Duodenal mucosa (tissue), 2 donors: ENCODE measurements at regions not wholly inside any gene's neighbourhood (a gene's known extent, or its start where the extent isn't known, plus 50 kb on each side); places are given as distances from the start of the nearest gene placed in this dataset.

Experiments used
- H3K27ac ChIP-seq: one replicate; pipeline ENCODE4 v1.7.0; 2013; ENCODE audit warnings: low read depth, low read length
- H3K27me3 ChIP-seq, 2 donors: one replicate each; pipeline ENCODE4 v1.7.0; 2013; ENCODE audit warnings: low read length in 2 of 2, control low read depth in 1 of 2; ENCODE audit not compliant: insufficient read depth in 2 of 2, control insufficient read depth in 1 of 2
- H3K36me3 ChIP-seq, 2 donors: one replicate each; pipeline ENCODE4 v1.7.0; 2013; ENCODE audit warnings: low read length in 2 of 2, control low read depth in 1 of 2; ENCODE audit not compliant: insufficient read depth in 2 of 2, control insufficient read depth in 1 of 2
- H3K4me1 ChIP-seq, 2 donors: one replicate each; pipeline ENCODE4 v1.7.0; 2013; ENCODE audit warnings: low read length in 2 of 2, control low read depth in 1 of 2; ENCODE audit not compliant: insufficient read depth in 2 of 2, control insufficient read depth in 1 of 2
- H3K4me3 ChIP-seq, 2 donors: one replicate each; pipeline ENCODE4 v1.7.0; 2013; ENCODE audit warnings: low read length in 2 of 2, low read depth in 1 of 2
- H3K9ac ChIP-seq, 2 donors: one replicate each; pipeline ENCODE4 v1.7.0; 2013; ENCODE audit warnings: low read length in 2 of 2, low read depth in 1 of 2
- H3K9me3 ChIP-seq, 2 donors: one replicate each; pipeline ENCODE4 v1.7.0; 2013; ENCODE audit warnings: low read length in 2 of 2, control low read depth in 1 of 2; ENCODE audit not compliant: control insufficient read depth in 1 of 2

DNA sequence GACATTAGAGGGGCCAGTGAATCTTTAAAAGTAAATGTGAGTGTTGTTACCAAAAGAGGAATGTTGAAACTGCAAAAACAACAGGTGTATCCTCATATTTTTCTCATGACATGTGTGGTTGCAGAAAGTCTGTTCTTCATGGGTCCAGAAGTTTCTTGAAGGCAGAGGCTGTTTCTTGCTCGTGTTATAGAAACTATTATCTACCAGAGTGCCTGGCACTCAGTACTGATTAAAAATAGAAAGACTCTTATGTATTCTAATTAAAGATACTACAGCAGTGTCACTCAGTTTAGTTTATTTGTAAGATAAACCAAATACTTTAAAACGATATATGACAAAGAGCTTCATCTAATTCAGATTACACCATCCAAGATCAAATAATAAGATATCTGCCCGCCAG is 1864.2 kb upstream of the WWC1 start:
- Histone ChIP-seq H3K4me3 (no peak overlapping the region), H3K27me3 (no peaks in the 10 kb centered on the region), H3K27ac (no peak overlapping the region), H3K36me3 (no peaks in the 10 kb centered on the region), H3K4me1 (no peaks in the 10 kb centered on the region), H3K9me3 (no peaks in the 10 kb centered on the region), H3K9ac (no peak overlapping the region)

DNA sequence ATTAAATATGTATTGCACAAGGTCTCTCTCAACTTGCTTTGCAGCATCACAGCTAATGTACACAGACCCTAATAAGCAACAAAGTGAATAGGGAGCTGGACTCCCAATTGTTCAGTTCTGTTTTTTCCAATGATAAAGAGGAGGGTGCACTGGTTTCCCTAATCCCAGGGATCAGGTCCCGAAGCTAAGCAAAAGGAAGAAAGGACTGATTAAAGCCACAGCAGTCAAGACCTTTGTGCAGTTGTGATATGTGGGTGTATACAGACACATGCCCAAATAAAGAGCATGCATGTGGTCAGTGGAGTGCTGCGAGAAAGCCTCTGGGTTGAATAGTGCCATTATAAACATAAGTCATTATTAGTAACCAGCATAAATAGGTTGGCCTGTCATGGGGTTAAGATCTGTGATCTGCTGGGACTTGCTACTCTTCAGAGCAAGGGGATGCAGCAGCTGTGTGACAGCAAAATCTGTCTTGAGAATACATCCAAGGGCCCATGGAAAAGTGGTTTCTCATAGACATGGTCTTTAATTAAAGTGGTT is 1863.1 kb upstream of the WWC1 start:
- H3K27me3 ChIP-seq: no peaks in the 10 kb centered on the region
- no peak overlapping the region for H3K27ac ChIP-seq
- H3K36me3 ChIP-seq: no peaks in the 10 kb centered on the region
- no peak overlapping the region for H3K4me3 ChIP-seq
- H3K4me1 ChIP-seq: no peaks in the 10 kb centered on the region
- no peak overlapping the region for H3K9ac ChIP-seq
- H3K9me3 ChIP-seq: no peaks in the 10 kb centered on the region

DNA sequence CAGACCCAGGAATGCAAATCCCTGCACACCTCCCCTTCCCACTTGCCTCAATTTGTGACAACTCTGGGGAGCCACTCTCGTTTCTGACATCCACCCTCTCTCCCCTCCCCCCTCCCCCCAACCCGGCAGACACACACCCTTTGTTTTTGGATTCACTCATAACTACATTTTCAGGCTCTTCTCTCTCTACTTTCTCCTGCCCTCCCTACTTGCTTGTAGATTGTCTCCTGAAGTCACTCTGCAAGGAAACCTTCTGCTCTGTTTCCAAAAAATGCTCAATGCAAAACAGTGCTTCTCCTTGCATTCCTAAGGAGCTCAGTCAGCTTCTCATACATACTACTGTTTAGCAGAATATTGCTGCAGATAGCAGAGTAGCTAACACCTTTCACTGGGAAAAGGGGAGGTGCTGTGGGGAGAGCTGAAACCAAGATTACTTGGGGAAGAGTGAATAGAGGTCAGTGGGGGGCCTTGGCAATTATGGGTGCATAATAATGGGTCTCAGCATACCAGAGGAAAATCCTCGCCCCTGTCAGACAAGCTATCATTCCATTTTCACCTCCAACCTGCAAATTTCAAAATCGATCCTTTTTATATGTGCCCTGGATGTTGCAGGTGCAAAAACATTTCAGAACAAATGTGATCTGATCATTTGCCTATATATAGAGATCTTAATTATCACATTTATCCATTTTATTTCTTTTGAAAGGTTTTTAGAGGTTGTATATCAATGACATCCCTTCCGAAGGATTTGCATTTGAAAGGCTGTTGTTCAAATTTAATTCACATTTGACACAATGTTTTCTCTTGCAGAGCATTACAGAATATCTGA is 1860.7 kb upstream of the WWC1 start:
- no peaks in the 10 kb centered on the region for H3K4me1 ChIP-seq

DNA sequence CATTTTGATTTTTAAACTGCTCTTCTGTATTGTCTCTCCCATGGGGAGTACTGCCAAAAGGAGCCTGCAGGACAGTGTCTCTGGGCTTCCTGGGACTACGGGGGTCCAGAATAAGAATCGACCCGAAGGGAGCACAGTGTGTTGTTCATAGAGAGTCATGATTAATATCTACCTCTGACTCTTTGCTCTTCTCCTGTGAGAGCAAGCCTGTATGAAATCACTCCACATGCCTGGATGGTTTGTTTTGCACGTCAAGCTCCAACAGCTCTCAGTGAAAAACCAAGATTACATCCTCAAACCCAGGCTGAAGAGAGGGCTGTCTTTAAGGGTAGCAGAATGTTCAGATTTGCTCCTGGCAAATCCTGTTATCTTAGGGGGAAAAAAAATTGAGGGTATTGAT is 1860.0 kb upstream of the WWC1 start:
- Histone ChIP-seq H3K9me3 (no peaks in the 10 kb centered on the region), H3K9ac (no peak overlapping the region), H3K27me3 (no peaks in the 10 kb centered on the region), H3K4me1 (no peaks in the 10 kb centered on the region), H3K36me3 (no peaks in the 10 kb centered on the region), H3K4me3 (no peak overlapping the region), H3K27ac (no peak overlapping the region)

More for the DNA sequence above, 1860.7 kb upstream of the WWC1 start:
- no peak overlapping the region for H3K4me3 ChIP-seq
- H3K9ac ChIP-seq: no peak overlapping the region
- H3K9me3 ChIP-seq: no peaks in the 10 kb centered on the region
- H3K27me3 ChIP-seq: no peaks in the 10 kb centered on the region
- no peak overlapping the region for H3K27ac ChIP-seq
- H3K36me3 ChIP-seq: no peaks in the 10 kb centered on the region

DNA sequence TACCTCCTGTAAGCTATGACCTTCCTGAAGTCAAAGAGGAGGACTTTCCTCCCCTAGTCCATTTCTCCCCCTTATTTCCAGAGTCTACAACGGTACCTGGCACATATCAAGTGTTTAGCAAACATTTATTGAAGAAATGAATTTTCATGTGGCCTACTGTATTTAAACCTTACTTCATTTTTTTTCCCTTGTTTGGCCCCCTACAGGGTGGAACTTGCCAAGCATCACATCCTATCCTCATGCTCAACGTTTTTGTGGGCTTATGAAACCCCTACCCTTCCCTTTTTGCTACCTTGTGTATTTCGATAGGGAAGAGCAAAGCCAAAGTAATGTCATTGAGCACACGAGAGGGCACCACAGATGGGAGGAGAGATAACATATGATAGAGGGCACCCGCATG is 1857.8 kb upstream of the WWC1 start:
- H3K9me3 ChIP-seq: no peaks in the 10 kb centered on the region
- no peak overlapping the region for H3K27ac ChIP-seq
- no peaks in the 10 kb centered on the region for H3K27me3 ChIP-seq
- H3K4me1 ChIP-seq: no peaks in the 10 kb centered on the region
- H3K4me3 ChIP-seq: no peak overlapping the region
- H3K9ac ChIP-seq: no peak overlapping the region
- H3K36me3 ChIP-seq: no peaks in the 10 kb centered on the region

DNA sequence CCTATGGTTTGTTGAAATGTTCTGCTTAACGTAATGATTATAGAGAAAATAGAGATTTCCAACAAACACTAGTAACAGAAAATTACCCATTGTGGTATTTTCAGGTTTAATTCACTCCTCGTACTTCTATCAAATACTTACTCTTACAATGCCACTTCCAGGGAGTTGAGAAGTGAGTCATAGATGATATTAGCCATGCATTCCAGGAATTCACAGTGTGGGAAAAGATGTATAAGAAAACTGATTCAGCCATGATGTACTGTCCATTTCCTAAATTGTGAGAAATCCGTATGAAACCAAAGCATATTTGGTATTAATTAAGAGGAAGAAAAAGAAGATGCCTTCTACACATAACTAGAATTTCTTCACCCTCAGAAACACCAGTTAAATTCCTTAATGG is 1854.6 kb upstream of the WWC1 start:
- Histone ChIP-seq H3K4me1 (no peaks in the 10 kb centered on the region), H3K9ac (no peak overlapping the region), H3K36me3 (no peaks in the 10 kb centered on the region), H3K27ac (no peak overlapping the region), H3K4me3 (no peak overlapping the region), H3K9me3 (no peaks in the 10 kb centered on the region), H3K27me3 (no peaks in the 10 kb centered on the region)

DNA sequence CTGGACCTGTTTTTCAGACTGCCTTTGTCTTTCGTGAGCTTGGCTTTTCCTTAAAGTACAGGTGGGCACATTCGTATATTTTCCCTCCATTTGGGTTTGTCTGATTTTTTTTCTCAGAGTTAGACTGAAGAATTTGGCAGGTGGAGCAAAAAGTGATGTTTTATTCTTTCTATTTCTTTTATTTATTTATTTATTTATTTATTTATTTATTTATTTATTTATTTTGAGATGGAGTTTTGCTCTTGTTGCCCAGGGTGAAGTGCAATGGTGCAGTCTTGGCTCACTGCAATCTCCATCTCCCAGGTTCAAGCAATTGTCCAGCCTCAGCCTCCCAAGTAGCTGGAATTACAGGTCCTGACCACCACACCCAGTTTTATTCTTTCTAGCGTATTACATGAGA is 1805.1 kb upstream of the WWC1 start:
- Histone ChIP-seq H3K27ac (no peak overlapping the region), H3K9me3 (peaks cover 4 to 24% of the 10 kb centered on the region in 2 donors), H3K4me3 (no peak overlapping the region), H3K27me3 (no peaks in the 10 kb centered on the region), H3K4me1 (no peaks in the 10 kb centered on the region), H3K9ac (no peak overlapping the region), H3K36me3 (no peaks in the 10 kb centered on the region)

DNA sequence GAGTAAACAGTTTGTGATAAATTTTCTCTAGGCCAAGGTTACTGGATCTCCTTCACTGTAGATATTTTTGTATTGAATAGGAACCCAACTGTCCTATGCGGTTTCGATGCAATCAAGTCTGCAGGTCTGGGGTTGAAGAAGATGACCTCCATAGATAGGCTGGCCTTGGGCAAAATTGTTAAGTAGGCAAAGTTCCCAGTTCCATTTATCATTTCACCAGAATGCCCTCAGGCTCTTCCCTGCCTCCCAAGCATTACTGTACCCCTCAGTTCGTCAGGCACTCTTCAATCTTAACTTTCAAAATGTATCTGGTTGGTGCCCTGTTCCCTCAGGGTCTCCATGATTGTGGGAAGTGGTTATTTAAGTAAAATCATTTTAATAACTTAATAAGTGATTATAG is 1802.9 kb upstream of the WWC1 start:
- H3K9me3 ChIP-seq: peaks cover 4 to 24% of the 10 kb centered on the region in 2 donors
- H3K4me1 ChIP-seq: no peaks in the 10 kb centered on the region
- no peaks in the 10 kb centered on the region for H3K36me3 ChIP-seq
- no peaks in the 10 kb centered on the region for H3K27me3 ChIP-seq
- no peak overlapping the region for H3K9ac ChIP-seq
- no peak overlapping the region for H3K4me3 ChIP-seq
- no peak overlapping the region for H3K27ac ChIP-seq

DNA sequence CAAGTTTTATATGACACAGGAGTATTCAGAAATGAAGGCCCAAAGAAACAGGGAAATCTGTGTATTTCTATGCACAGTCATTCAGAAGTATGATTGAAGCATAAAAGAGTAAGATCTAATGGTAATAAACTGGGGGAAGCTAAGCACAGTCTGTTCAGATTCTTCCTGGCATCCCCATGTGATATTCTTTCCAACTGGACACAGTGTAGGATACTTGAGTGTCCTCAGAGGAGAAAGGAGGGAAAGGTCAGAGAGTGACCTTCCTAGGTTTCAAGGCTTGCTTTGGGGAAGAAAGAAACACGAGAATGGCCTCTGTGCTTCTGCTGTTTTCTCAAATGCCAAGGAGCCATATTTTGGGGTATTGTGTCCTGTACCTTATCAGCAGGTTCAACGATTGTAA is 1798.4 kb upstream of the WWC1 start:
- no peaks in the 10 kb centered on the region for H3K4me1 ChIP-seq
- H3K36me3 ChIP-seq: no peaks in the 10 kb centered on the region
- H3K27ac ChIP-seq: no peak overlapping the region
- peaks cover 0 to 6% of the 10 kb centered on the region in 2 donors for H3K9me3 ChIP-seq
- no peak overlapping the region for H3K4me3 ChIP-seq
- no peak overlapping the region for H3K9ac ChIP-seq
- H3K27me3 ChIP-seq: no peaks in the 10 kb centered on the region

DNA sequence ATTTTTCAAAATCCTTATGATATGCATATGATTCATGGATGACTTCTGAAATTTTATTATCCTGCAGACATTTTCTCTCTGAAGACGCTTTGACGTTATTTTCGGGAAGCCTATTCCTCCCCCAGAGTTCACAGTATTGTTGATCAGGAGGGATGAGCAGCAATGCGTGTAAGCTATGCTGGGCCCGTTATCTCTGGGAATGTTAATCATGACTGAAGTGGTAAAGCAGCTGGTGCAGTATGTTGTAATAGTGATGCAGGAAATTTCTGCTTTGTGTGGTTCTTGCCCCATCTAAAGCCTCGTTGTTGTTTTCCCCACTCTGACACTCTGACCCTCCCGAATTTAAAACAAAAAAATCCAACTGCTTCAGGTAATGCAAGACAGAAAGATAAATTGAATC is 1797.8 kb upstream of the WWC1 start:
- no peaks in the 10 kb centered on the region for H3K36me3 ChIP-seq
- H3K4me3 ChIP-seq: no peak overlapping the region
- no peaks in the 10 kb centered on the region for H3K27me3 ChIP-seq
- no peak overlapping the region for H3K9ac ChIP-seq
- H3K4me1 ChIP-seq: no peaks in the 10 kb centered on the region
- no peak overlapping the region for H3K27ac ChIP-seq
- peaks cover 0 to 6% of the 10 kb centered on the region in 2 donors for H3K9me3 ChIP-seq
